ENCODE measurements at regions not wholly inside any gene's neighbourhood (a gene's known extent, or its start where the extent isn't known, plus 50 kb on each side); places are given as distances from the start of the nearest gene placed in this dataset.

DNA sequence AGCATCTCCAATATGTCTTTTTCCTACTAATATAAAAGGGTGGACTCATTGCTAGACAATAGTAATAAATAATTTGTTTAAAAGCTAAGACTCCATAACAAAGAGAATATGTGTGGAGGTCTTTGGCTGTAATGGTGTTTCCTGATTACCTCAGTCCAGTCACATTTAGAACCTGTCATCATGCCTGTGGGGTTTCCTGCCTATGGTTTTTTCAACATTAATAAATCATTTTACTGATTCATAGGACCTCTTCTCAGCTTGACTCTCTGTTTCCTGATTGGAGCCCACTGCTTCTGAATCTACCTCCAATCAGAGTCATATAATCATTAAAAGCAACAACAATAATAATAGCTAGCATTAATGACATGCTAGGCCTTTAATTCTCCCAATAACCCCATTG, 52.4 kb upstream of the GNAI1 start:
- H3K4me3 ChIP-seq (ENCODE audit: low read depth, low read length) = no peak overlapping the region
- TF ChIP-seq, protein P1, sequence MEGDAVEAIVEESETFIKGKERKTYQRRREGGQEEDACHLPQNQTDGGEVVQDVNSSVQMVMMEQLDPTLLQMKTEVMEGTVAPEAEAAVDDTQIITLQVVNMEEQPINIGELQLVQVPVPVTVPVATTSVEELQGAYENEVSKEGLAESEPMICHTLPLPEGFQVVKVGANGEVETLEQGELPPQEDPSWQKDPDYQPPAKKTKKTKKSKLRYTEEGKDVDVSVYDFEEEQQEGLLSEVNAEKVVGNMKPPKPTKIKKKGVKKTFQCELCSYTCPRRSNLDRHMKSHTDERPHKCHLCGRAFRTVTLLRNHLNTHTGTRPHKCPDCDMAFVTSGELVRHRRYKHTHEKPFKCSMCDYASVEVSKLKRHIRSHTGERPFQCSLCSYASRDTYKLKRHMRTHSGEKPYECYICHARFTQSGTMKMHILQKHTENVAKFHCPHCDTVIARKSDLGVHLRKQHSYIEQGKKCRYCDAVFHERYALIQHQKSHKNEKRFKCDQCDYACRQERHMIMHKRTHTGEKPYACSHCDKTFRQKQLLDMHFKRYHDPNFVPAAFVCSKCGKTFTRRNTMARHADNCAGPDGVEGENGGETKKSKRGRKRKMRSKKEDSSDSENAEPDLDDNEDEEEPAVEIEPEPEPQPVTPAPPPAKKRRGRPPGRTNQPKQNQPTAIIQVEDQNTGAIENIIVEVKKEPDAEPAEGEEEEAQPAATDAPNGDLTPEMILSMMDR (IDR thresholded peaks at IDR 0.05; ENCODE audit: low read depth, low read length, missing control alignments) = no peak
- in situ Hi-C loops (cut with HindIII; ENCODE audit: low sequenced_read_pairs) = no loop called here
- DNase-seq (ENCODE audit: low read depth) = no peak

DNA sequence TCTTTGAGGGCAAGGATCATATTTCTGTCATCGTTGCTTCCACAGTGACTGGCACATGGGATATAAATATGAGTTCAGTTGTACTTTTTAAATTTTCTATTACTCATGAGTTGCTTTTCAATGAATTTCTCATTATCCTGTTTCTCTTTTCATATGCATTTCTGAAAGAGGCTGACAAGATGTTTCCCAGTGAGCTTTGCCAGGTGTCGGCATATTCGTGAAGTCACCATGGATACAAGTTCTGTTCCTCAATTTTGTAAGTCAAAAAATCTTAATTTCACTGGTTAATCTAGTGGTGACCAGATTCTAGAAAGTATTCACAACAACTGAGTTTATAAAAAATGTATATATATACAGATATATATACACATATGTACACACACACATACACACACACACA, 55.7 kb upstream of the GNAI1 start:
- no peak overlapping the region for H3K4me3 ChIP-seq (ENCODE audit: low read depth, low read length)
- in situ Hi-C loops (cut with HindIII; ENCODE audit: low sequenced_read_pairs) = no loop called here
- DNase-seq (ENCODE audit: low read depth) = no peak
- TF ChIP-seq, protein P1 (IDR thresholded peaks at IDR 0.05; ENCODE audit: low read depth, low read length, missing control alignments) = no peak

DNA sequence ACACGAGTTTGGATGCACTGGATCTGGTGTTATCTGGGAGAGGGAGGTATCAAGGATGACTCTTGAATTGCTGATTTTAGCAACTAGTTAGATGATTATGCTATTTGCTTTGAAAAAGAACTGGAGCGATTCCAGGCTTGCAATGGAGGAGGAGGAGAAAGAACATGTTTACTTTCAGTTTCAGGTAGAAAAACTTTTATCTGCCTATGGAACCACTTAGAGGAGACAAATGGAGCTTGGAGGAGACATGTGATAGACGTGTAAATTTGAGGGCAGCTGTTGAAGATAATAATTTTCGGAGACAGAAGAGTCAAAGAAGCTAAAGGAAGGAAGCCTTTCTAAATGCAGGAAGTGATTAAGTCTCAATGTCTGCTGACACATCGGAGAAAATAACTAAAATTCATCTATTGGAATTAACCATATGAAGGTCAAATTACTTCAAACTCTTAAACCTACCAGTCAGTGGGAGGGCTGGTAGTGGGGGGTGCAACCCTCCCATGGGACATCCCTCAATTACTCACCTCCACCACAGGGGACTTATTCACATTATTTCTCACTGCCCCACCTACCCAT, 56.4 kb upstream of the GNAI1 start:
- no peak for DNase-seq (ENCODE audit: low read depth)
- TF ChIP-seq, protein P1 (IDR thresholded peaks at IDR 0.05; ENCODE audit: low read depth, low read length, missing control alignments) = no peak
- H3K4me3 ChIP-seq (ENCODE audit: low read depth, low read length) = no peak overlapping the region
- in situ Hi-C loops (cut with HindIII; ENCODE audit: low sequenced_read_pairs) = no loop called here

DNA sequence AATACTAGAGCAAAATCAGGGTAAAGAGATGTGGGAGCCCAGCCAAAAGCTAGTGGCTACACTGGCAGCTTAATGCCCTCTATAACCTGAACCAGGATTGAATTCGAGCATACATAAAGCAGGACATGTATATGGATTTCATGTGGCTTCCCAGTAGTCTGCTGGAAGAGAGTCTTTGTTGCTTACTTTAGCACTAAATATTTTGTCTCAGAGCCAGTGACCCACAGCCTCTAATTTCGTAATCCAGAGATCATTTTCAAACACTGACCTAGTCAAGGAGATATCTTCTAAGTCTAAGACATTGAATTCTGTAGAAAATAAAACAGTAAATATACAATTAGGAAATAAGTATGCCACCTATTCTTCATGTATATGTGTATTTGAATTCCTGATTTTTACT, 64.2 kb upstream of the GNAI1 start:
- DNase-seq (ENCODE audit: low read depth) = no peak
- H3K4me3 ChIP-seq (ENCODE audit: low read depth, low read length) = no peak overlapping the region
- TF ChIP-seq, protein P1 (IDR thresholded peaks at IDR 0.05; ENCODE audit: low read depth, low read length, missing control alignments) = no peak
- in situ Hi-C loops (cut with HindIII; ENCODE audit: low sequenced_read_pairs) = no loop called here

DNA sequence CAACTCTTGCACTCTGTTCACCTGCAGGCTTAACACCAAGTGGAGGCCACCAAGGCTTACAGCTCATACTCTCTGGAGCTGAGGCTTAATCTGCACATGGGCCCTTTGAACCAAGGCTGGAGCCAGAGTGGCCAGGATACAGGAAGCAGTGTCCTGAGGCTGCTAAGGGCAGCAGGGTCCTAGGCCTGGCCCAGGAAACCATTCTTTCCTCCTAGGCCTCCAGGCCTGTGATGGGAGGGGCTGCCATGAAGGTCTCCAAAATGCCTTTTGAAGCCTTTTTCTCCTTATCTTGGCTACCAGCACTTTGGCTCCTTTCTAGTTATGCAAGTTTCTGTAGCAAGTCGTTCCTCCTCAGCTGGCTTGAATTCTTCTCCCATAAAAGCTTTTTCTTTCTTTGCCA, 68.0 kb upstream of the GNAI1 start:
- no peak overlapping the region for H3K4me3 ChIP-seq (ENCODE audit: low read depth, low read length)
- no peak for DNase-seq (ENCODE audit: low read depth)
- TF ChIP-seq, protein P1 (IDR thresholded peaks at IDR 0.05; ENCODE audit: low read depth, low read length, missing control alignments) = no peak
- in situ Hi-C loops (cut with HindIII; ENCODE audit: low sequenced_read_pairs) = loop anchor here (5.0 kb wide), 1 partner anchor 71 kb away; no protein-coding TSS in a partner anchor

DNA sequence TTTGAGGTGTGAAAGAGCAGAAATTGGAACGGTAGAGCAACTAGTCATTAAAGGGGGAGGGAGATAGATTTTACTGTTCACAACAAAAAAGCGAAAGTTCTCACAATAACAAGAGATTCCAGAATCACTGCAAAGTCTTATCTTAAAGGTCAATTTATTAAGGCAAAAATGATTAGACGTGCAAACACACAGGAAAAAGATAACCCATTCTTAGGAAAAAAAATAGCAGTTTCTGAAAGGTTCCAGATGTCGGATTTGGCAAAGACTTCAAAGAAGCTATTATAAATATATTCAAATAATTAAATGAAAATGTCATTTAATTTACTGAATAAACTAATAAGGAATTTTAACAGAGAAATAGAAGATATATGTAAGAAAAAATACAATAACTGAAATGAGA, 70.8 kb upstream of the GNAI1 start:
- no peak for DNase-seq (ENCODE audit: low read depth)
- no peak overlapping the region for H3K4me3 ChIP-seq (ENCODE audit: low read depth, low read length)
- TF ChIP-seq, protein P1 (IDR thresholded peaks at IDR 0.05; ENCODE audit: low read depth, low read length, missing control alignments) = no peak
- in situ Hi-C loops (cut with HindIII; ENCODE audit: low sequenced_read_pairs) = no loop called here

Measured in astrocyte of the cerebellum (primary cell).